ENCODE measurements at regions not wholly inside any gene's neighbourhood (a gene's known extent, or its start where the extent isn't known, plus 50 kb on each side); places are given as distances from the start of the nearest gene placed in this dataset.
"Not testable (repeated sequence)": the region's sequence is repeated elsewhere in the genome, so short reads cannot be mapped to it uniquely, and the experiment has no call there.

DNA sequence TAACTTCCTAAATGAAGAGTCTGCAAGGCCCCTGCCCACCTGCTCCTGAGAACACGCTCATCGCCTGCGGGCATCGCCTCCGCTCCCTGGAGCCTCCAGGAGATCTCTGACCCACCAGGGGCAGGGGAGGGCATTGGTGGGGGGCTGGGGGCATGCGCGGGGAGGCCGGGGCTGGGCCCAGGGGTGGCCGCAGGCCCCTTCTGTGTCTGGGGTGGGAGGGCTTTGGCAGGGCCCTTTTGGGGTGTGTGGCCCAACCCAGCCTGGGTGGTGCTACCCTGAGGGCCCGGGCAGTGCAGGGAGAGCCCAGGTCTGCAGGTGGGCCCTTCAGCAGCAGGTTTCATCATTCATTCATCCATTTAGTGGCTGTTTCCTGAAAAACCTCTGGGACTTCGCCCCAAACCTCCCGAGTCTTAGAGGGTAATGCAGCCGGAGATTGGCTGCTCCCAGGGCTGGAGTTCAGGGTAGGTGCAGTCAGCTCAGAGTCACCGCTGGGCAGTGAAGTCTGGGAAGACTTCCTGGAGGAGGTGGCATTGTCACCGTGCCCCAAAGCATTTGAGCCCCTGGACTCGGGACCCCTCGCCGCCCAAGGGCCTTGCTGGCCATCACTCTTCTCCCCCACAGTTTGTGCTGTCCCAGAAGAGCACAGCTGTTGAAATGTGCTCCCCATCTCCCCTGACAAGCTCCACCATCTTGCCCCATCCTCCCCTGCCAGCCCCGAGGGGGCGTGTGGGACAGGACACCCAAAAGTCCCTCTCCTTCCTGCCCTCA lies 255.1 kb downstream of the PARP8 start:
- Histone ChIP-seq H3K9me3 (ENCODE audit: low read depth, low read length) (no peaks in the 10 kb centered on the region), H3K4me2 (ENCODE audit: insufficient read depth, low read length) (no peak overlapping the region), H3K27me3 (ENCODE audit: insufficient read depth, low read length) (no peaks in the 10 kb centered on the region), H2AFZ (ENCODE audit: low read length) (no peak overlapping the region), H3K4me3 (ENCODE audit: insufficient read depth, low read length) (no peak overlapping the region), H4K20me1 (ENCODE audit: insufficient read depth, low read length) (no peaks in the 10 kb centered on the region), H3K4me1 (ENCODE audit: insufficient read depth, low read length) (no peaks in the 10 kb centered on the region), H3K27ac (ENCODE audit: low read depth, low read length) (no peak overlapping the region), H3K36me3 (ENCODE audit: insufficient read depth, low read length) (no peaks in the 10 kb centered on the region), H3K79me2 (ENCODE audit: insufficient read depth, low read length) (no peaks in the 10 kb centered on the region)
- TF ChIP-seq CTCF (IDR thresholded peaks at IDR 0.05; ENCODE audit: extremely low read depth, low read depth, low read length) = no peak
- no peak for DNase-seq (ENCODE audit: insufficient read length, low spot score, missing footprints)

DNA sequence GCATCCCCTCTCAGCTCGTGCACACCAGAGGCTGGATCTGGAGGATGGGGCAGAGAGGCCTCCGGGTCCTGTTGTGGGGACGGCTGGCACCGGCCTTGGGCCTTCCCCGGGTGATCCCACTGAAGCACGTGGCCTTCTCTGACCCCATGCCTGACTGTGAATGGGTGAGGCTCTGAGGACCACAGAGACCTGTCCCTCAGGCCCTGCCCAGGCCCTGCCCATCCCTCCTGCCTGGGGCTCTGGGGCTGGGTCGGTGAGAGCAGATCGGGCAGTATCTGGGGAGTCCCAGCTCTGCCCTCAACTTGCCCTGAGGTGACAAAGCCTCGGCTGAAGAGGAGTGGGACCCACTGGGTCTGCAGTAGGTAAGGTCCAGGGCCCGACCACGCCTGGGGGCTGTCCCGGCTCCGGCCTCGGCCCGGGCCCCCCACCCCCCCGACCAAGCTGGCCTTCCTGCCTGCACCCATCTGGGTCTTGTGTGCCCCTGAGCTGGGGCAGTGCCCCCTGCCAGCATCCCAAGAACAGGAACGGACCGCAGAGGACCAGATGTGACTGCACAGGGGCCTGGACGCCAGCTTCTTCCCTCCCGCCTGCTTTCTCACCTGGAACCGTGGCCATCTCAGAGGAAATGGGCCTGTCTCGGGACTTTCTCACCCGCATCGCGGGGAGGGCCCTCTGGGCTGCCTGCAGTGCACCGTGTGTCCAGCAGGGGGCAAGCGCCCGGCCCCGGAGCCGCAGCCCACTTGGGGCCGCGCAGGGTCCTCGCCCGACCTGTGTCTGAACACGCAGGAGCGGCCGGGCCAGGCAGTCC lies 255.9 kb downstream of the PARP8 start:
- peak; percentile 18 for TF ChIP-seq CTCF (IDR thresholded peaks at IDR 0.05; ENCODE audit: extremely low read depth, low read depth, low read length)
- not testable (repeated sequence) for H3K27ac ChIP-seq (ENCODE audit: low read depth, low read length); H3K4me1 ChIP-seq (ENCODE audit: insufficient read depth, low read length); H3K4me2 ChIP-seq (ENCODE audit: insufficient read depth, low read length); DNase-seq (ENCODE audit: insufficient read length, low spot score, missing footprints); H4K20me1 ChIP-seq (ENCODE audit: insufficient read depth, low read length); H3K36me3 ChIP-seq (ENCODE audit: insufficient read depth, low read length); H3K9me3 ChIP-seq (ENCODE audit: low read depth, low read length); H3K27me3 ChIP-seq (ENCODE audit: insufficient read depth, low read length); H3K79me2 ChIP-seq (ENCODE audit: insufficient read depth, low read length); H2AFZ ChIP-seq (ENCODE audit: low read length)
- H3K4me3 ChIP-seq (ENCODE audit: insufficient read depth, low read length) = peak overlapping the region; percentile 42

DNA sequence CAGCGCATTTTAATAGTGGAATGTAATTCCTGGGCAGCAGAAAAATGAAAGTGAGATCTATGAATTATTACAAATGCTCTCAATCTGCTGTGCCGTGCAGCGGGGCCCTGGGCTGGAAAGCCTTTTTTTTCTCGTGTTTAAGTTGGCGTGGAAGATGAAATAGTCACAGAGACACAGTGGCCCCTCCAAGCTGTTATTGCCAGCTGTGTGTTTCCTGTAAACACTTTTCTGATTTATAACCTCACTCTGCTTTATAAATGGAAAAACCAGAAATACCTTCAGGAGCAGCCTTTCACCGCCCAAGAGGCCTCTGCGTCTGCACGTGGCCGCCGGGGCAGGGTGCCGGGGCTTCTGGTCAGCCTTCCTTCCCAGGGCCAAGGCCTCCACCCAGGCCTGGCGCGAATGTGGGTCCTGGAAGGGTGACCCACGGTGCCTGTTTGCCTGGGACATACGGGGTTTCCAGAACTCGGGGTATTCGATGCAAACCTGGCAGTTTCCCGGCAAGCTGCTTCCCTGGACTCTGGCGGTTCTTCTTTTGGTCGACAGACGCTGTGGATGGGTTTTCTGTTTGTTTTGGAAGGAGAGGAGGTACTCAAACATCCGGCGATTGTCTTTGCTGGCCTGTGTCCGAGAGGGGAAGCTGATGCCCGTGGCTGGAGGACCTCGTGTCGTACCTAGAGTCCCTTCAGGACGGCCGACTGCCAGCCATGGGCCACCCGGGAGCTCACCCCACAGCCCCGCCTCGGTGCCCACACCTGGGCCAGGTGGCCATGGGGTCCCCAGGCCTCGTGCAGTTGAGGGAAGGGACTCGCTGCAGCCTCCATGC lies 256.7 kb downstream of the PARP8 start:
- Histone ChIP-seq H3K9me3 (ENCODE audit: low read depth, low read length) (no peaks in the 10 kb centered on the region), H3K4me2 (ENCODE audit: insufficient read depth, low read length) (no peak overlapping the region), H3K36me3 (ENCODE audit: insufficient read depth, low read length) (no peaks in the 10 kb centered on the region), H3K4me3 (ENCODE audit: insufficient read depth, low read length) (peak overlapping the region; percentile 42), H3K27ac (ENCODE audit: low read depth, low read length) (no peak overlapping the region), H3K79me2 (ENCODE audit: insufficient read depth, low read length) (no peaks in the 10 kb centered on the region), H3K4me1 (ENCODE audit: insufficient read depth, low read length) (no peaks in the 10 kb centered on the region), H2AFZ (ENCODE audit: low read length) (peak overlapping the region; percentile 22), H3K27me3 (ENCODE audit: insufficient read depth, low read length) (no peaks in the 10 kb centered on the region), H4K20me1 (ENCODE audit: insufficient read depth, low read length) (no peaks in the 10 kb centered on the region)
- no peak for TF ChIP-seq CTCF (IDR thresholded peaks at IDR 0.05; ENCODE audit: extremely low read depth, low read depth, low read length)
- DNase-seq (ENCODE audit: insufficient read length, low spot score, missing footprints) = no peak

All from osteoblast (primary cell).